ENCODE measurements at regions not wholly inside any gene's neighbourhood (a gene's known extent, or its start where the extent isn't known, plus 50 kb on each side); places are given as distances from the start of the nearest gene placed in this dataset.
"Not testable (repeated sequence)": the region's sequence is repeated elsewhere in the genome, so short reads cannot be mapped to it uniquely, and the experiment has no call there.

DNA sequence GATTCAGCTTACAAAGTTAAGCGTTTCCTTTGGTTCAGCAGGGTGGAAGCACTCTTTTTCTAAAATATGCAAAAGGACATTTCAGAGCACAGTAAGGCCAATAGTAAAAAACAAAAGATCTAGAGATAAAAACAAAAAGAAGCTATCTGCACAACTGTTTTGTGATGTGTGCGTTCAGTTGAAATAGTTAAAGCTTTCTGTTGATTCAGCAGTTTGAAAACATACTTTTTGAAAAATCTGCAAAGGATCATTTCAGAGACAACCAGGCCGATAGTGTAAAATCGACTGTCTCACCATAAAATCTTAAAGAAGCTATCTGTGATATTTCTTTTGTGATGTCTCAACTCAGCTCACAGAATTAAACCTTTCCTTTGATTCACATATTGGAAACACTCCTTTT lies 300.0 kb upstream of the ALG10B start:
- no peak for DNase-seq

DNA sequence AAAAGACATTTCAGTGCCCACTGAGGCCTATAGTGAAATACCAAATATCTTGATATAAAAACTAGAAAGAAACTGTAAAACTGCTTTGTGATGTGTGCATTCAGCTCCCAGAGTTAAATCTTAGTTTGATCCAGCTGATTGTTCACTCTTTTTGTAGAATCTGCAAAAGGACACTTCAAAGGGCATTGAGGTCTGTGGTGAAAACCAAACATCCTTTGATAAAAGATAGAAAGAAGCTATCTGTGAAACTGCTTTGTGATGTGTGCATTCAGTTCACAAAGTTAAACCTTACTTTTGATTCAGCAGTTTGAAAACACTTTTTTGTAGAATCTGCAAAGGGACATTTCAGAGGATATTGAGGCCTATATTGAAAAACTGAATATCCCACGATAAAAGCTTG lies 290.7 kb upstream of the ALG10B start:
- no peak for DNase-seq

DNA sequence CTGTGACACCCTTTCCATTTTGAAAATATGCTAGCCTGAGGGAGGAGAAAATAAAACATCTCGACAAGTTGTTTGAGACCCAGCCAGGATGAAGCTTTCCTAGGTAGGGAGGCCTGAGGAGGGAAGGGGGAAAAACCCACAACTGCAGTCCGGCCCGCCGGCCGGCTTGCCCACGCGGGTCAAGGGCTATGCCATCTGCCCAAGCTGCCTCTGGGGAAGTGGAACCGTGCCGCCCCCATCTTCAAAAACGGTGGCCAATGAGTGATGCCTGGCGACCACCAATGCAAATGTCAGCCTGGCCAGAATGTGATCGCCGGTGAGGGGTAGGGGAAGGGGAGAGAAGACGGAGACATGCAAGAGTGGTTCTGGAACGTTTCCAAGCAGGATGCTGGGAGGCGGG lies 263.5 kb upstream of the ALG10B start:
- no peak for DNase-seq

DNA sequence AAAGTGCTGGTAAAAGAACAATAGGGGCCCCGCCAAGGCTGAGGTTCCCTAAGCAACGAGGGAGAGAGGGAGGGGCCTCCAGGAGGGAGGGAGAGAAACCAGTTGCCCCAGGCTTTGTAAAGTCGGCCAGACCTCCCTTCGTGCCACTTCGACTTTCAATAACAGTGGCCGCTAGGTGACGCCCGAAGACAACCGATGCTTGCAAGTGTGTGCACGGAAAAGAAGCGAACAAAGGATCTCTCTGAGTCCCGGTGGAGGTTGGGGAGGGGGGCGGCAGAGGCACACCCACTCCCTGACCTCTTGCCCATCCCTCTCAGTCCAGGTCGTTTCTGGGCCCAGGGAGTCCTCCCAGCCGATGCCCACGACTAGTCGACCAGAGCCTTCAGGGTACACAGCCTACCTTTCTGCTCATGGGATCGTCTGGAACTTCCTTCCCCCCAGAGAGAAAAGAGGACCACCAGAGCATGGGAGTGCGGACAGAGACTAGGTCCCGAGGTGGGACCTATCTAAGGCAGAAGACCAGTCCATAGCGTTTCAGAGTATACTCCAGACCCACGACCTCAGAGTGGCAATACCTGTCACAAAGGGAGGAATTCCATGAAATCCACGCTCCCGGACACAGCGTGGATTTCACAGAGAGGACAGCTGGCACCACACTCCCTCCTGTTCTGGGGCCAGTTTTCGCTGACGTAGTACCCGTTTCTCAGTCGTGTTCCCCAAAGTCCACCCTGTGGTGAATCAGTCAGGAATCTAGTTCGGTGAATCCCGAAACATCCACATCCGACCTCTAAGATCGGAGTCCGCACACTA lies 262.7 kb upstream of the ALG10B start:
- DNase-seq = no peak

DNA sequence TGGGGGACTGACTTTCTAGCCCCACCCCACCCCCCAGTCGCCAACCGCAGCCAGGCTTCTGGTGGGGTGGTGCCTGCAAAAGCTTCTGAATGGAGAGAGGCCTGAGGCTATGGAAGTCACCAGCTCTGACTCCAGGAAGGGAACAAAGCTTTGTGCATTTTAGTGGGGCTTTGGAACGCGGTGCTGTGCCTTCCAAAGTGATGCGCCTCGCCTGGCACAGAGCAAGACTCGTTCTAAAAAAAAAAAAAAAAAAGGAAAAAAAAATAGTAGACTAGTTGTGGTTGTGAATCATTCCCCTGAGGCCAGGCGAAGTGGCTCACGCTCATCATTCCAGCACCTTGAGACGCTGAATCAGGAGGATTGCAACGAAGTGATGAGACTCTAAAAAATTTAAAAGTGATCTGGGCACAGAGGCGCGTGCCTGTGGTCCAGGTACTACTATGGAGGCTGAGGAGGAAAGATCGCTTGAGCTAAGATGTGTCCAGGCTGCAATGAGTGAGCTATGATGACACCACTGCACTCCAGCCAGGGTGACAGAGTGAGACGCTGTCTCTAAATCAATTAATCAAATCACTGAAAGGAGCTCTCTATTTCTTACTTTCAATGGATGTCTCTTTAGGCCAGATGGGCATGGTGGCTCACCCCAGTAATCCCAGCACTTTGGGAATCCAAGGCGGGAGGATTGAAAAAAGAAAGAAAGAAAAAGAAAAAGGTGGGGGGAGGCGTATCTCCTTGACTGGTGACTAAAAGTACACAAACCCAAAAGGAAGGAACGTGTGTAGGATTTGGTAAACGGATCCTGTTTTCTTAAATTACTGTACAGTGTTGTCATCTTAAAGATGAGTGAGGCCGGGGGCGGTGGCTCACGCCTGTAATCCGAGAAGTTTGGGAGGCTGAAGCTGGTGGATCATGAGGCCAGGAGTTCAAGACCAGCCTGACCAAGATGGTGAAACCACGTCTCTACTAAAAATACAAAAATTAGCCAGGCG lies 259.6 kb upstream of the ALG10B start:
- no peak for DNase-seq

DNA sequence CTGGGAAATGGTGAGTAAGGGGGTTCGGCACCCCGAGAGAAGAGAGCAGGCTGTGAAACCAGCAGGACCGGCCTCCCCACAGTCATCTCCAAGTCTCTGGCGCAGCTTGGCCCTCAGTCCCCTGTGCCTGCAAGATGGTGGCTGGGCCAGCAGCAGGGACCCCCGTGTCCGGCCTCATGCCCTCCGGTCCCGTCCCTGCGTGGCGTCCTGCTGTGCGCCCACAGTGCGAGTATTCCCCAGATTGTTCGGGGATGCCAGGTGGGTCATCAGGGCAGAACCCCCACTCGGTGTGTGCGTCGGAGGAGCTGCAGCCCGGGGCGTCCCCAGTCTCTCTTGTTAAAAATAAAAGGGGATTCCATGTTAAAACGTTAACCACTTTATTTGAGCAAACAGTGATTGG lies 216.9 kb upstream of the ALG10B start:
- no peak for DNase-seq

GRCh38 chr12:38101753-38102152 lies 214.8 kb upstream of the ALG10B start:
- no peak for DNase-seq

DNA sequence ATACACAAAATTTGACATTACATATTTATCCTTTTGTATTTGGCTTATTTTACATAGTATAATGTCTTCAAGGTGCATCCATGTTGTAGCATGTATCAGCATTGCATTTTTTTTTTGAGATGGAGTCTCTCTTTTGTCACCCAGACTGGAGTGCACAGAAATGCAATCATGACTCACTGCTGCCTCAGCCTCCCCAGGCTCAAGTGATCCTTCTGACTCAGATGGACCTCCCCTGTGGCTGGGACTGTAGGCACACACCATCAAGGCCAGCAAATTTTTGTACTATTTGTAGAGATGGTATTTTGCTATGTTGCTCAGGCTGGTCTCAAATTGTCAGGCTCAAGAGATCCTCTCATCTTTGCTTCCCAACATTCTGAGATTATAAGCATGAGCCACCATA lies 214.4 kb upstream of the ALG10B start:
- no peak for DNase-seq

DNA sequence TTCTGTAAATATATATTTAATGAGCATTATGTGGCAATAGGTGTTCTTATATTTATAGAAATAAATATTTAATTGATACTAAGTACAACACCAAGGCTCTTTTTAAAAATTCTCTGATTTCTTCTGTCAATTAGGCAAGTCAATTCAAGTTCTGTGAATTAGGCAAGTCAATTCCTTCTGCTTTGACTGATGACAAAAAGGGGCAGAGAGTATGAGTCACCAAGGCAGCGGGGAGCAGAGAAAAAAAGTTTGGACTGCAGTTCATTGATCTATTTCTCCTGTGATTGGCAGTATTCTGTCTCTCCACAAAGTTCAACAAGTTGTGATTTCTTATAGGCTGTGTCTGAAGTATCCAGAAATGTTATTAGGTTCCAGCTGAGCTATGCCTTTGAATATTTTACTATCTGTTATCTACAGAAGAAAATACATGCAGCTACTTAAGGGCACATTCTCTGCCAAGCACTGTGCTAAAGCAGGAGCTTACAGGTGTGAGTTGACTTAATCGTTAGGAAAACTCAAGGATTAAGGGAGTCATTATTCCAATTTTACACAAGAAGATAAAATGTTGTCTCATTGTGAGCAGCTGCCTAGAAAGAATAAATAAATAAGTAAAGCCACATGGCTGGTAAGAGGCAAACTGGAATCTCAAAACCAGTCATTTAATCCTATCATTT lies 206.4 kb upstream of the ALG10B start:
- no peak for DNase-seq

DNA sequence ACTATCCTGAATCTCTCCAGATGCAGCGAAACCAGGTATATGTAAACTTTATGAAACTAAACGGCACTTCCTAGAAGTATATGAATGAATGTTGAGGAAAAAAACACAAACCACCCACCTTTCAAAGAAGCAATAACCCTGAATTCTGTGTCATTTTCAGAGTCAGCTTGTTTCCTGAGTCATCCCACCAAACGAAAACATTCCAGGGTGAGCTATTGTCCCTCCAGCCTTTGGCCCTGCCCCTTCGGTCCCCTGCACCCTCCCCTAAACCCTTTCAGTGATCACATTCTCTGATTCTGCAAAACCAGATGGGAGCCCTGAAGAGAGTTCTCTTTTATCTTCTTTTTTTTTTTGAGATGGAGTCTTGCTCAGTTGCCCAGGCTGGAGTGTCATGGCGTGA lies 202.6 kb upstream of the ALG10B start:
- no peak for DNase-seq

DNA sequence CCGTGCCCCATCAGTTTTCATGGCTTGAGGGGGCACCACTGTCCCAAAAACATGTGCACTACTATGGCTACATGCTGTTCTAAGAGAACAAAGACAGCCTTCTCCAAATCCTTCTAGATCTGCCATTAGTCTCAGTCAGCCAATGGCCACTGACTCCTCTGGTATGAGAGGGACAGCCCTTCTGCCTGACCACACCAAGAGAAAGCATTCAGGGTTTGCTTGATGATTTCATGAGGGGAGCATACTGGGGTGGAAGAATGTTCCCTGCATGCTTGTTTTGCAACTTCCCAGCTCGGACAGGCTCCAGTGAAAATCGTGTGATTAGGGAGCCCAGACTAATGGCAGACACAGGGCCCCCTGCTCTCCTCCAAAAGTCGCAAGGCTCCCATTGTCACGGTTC lies 199.6 kb upstream of the ALG10B start:
- DNase-seq = no peak

- DNase-seq = no peak
Measured at GRCh38 chr12:38118632-38119031, 197.9 kb upstream of the ALG10B start.

DNA sequence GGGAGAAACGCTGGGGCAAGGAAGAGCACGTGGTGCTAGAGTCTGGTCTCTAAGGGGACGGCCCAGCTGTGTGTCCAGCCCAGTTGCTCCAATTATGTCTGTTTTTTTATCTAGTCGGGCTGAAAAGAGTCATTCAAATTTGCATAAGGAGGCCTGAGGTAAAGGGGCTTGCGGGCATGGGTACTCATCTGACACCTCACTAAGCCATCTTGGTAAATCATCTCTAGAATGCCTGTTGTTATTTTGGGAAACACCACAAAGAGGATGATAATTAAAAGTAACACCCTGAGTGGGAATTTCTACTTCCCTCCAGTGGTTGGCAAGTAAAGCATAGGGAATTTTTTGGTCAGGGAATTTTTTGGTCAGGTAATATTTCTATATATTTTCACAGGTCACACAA lies 196.1 kb upstream of the ALG10B start:
- DNase-seq = no peak

DNA sequence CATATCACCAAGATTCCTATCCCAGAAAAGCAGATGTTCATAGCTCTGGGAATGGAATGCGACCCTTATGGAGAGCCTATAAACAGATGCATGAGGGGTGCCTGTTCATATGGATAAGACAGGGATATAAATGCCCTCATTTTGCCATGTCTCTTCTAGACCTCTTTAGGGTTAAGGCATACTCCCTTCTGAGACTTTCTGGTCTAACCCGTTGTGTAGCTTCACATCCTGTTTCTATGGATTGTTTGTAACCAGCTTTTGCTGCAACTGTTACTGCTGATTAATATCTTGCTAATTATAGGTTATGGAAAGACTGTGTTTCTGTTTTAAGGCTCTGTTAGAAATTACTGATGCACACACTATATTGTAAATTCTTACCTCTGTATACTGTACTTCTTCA lies 193.5 kb upstream of the ALG10B start:
- DNase-seq = not testable (repeated sequence)

- DNase-seq = no peak
Measured at GRCh38 chr12:38123566-38124246, 192.9 kb upstream of the ALG10B start.

GRCh38 chr12:38124247-38125012 lies 192.1 kb upstream of the ALG10B start:
- DNase-seq = no peak

DNA sequence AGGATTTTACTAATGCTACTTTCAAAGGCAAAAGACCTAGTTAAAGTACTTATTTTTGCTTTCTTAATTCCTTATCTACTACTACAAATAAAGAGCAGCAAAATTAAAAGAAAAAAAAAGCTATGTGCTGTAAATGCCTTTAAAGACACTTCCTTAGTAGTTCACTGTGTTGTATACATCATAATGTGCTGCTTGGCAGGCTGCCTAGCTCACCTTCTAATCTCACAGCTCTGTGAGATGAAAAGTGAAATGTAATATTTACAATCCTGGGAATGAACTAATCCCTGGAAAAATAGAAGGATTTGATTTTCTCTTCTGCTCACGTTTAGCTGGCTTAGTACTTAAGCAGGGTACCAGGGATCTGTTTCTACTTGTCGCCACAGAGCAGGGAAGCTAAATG lies 184.4 kb upstream of the ALG10B start:
- no peak for DNase-seq

DNA sequence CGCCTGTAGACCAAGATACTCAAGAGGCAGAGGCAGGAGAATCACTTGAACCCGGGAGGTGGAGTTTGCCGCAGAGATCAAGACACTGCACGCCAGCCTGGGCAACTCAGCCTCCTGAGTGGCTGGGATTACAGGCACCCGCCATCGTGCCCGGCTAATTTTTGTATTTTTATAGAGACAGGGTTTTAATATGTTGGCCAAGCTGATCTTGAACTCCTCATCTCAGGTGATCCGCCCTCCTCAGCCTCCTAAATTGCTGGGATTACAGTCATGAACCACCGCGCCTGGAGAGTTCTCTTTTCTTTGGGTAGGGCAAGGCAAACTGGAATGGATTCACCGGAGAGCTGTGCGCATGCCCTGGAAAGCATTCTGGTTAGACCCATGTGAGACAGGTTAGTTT lies 179.3 kb upstream of the ALG10B start:
- DNase-seq = no peak

GRCh38 chr12:38137716-38138115 lies 178.9 kb upstream of the ALG10B start:
- DNase-seq = no peak

- peak; percentile 52 for DNase-seq
Measured at GRCh38 chr12:38138225-38139221, 178.1 kb upstream of the ALG10B start.
